NOMO-1 (cell line): ENCODE measurements at regions not wholly inside any gene's neighbourhood (a gene's known extent, or its start where the extent isn't known, plus 50 kb on each side); places are given as distances from the start of the nearest gene placed in this dataset.
"Not testable (repeated sequence)": the region's sequence is repeated elsewhere in the genome, so short reads cannot be mapped to it uniquely, and the experiment has no call there.

ENCODE experiments used
- DNase-seq, 2 experiments: peaks; one replicate each; lab custom pipeline; 2025; ENCODE audit not compliant: unreplicated experiment in 2 of 2; lab: John Stamatoyannopoulos, UW

- peak; percentile 32 to 62 for DNase-seq
Measured at GRCh38 chr10:123309731-123310130, 155.5 kb downstream of the BUB3 start.

- DNase-seq, result no peak
Measured at GRCh38 chr10:123316776-123317175, 162.6 kb downstream of the BUB3 start.

- no peak for DNase-seq
Measured at GRCh38 chr10:123318516-123318915, 164.3 kb downstream of the BUB3 start.

- no peak for DNase-seq
Measured at GRCh38 chr10:123320091-123320490, 165.9 kb downstream of the BUB3 start.

DNA sequence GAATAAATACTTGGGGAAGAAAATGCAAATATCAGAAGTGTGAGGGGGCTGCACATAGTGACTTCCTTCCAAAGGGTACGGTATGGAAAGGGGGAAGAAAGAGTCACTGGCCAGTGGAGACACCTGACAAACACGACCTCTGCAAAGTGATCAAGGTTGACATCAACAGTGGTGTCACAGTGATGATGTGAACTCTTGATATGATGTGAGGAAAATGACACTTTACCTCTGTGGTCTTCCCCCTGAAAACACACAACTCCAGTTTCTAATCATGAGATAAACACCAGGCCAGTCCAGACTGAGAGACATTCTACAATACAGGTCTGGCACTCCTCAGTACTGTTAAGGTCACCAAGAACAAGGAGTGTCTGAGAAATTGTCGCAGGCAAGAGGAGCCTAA, 169.7 kb downstream of the BUB3 start:
- DNase-seq, result no peak

DNA sequence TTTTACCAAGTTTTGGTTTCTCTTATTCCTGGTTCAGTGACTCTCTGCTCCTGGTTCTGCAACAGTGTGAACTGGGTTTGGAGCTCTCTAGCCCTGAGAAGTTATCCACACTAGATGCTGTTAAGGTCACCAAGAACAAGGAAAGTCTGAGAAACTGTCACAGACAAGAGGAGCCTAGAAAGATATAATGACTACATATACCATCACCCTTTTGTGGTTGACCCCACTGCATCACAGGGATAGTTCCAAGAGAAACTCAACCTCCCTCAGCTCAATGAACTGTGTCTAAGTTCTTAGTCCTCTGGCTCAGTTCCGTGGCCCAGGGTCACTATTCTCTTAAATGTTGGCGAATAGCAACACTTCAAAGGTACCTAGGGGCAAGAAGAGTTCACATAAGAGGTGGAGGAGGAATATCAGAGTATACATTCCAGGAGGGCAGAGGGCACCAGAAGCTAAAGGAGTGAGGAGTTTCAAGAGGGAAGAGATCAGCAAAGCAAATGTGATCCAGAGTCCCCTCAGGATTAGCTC, 171.5 kb downstream of the BUB3 start:
- DNase-seq, result no peak

- no peak for DNase-seq
Measured at GRCh38 chr10:123326674-123327073, 172.5 kb downstream of the BUB3 start.

DNA sequence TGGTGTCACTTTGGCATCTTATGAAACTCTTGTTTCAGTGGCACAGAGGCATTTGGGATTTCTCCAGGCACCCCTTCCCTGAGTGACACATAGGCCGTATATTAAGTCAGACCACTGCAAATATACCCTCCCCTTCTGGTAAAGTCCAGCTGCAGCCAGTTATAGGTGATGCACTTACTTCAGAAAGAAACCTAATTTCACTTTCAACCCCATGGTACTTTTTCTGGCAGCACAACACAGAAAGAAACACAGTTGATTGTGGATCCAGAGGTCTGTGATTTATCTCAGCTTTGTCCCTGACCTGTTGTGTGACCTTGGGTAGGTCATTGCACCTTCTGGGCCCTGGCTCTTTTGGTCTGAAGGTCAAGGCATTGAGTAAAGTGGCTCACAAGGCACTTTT, 173.2 kb downstream of the BUB3 start:
- DNase-seq, result no peak

GRCh38 chr10:123327896-123328295, 173.7 kb downstream of the BUB3 start:
- no peak for DNase-seq

- DNase-seq, result no peak
Measured at GRCh38 chr10:123331438-123331837, 177.2 kb downstream of the BUB3 start.

GRCh38 chr10:123346581-123346980, 192.4 kb downstream of the BUB3 start:
- DNase-seq, result no peak

GRCh38 chr10:123348691-123349572, 194.7 kb downstream of the BUB3 start:
- DNase-seq, result no peak

DNA sequence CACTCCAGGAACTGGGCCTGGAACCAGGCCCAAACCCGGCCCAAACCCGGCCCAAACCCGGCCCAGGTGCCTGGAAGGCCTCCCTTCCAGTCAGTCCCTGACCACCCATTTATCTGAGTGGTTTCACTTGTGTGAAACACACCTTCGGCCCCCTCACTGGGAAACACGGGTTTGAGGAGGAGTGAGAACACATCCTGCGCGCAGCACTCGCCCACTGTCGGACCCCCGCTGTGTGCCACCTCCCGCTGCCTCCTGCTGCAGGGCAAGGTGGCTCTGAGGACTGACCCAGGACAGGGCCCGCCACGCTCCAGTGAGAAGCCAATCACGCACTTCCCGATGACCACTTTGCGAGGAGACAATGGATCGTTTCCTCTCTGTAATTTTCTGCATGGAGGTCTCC, 197.5 kb downstream of the BUB3 start:
- DNase-seq, result no peak

DNA sequence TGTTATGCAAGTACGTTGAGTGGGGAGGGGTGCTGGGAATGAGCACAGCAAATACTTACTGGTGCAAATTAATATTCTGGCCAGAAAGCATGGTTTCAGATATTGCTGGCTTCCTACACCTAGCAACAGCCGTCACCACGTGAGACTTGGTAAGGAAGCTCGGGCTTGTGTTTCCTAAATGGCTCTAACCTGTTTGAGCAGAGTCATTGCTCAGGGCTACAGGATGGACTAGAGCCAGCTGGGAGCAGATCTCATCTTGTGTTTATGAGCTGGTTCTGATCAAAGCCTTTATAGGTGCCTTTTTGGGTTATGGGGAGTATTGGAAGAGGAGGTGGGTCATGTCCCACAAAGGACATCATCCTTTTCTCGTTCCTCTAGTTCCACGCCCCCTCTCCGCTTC, 200.3 kb downstream of the BUB3 start:
- DNase-seq, result no peak

- DNase-seq, result no peak
Measured at GRCh38 chr10:123355748-123356481, 201.7 kb downstream of the BUB3 start.

DNA sequence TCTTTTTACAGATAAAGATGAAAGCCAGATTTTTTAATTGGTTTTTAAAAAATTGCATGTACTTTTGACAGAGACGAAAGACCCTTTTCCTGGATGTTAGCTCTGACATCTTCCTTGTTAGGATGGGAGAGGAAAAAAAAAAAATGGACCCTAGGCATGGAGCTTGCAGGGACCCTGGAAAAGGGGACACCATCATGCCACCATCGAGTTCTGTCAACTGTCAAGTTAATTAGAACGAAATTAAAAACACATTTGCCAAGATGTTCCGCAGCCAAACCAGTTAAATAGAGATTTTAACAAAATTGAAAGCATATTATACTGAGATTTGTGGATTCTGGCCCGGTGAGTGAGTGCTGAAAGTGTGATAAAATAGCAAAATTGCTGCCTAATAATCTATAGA, 202.6 kb downstream of the BUB3 start:
- no peak for DNase-seq

GRCh38 chr10:123357421-123357930, 203.3 kb downstream of the BUB3 start:
- DNase-seq, result no peak

DNA sequence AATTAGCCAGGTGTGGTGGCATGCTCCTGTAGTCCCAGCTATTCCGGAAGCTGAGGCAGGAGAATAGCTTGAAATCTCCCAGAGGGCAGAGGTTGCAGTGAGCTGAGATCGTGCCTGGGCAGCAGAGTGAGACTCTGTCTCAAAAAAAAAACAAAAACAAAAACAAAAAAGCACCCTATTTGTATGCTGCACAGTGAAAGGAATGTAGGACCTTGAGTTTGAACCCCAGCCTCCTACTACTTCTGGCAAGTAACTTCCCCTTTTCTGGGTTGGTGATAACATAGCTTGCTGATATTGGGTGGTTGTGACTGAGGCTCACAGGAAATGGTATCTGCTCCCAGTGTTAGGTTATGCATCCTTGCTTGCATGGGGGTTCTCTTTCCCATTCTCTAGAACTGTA, 205.3 kb downstream of the BUB3 start:
- DNase-seq, result peak in 1 of 2 experiments; percentile 12

DNA sequence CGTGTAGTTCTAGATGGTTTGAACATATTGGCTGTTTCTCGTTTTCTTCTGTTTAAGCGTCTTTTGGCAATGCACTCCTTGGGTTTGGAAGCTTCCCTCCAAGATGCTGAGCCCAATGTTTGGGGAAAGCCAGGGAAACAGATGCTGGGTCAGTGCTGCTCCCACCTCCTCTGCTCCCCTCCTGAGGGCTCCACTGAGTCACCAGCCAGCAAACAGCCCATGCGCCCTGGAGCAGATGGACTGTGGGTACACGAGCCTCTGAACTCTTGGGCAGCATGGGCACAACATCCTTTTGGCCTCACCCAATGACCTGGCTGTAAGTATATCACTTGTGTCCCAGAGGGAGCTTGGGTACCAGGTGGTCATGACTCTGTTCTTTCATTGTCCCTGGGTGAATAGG, 207.6 kb downstream of the BUB3 start:
- no peak for DNase-seq

- no peak for DNase-seq
Measured at GRCh38 chr10:123367195-123367594, 213.0 kb downstream of the BUB3 start.

DNA sequence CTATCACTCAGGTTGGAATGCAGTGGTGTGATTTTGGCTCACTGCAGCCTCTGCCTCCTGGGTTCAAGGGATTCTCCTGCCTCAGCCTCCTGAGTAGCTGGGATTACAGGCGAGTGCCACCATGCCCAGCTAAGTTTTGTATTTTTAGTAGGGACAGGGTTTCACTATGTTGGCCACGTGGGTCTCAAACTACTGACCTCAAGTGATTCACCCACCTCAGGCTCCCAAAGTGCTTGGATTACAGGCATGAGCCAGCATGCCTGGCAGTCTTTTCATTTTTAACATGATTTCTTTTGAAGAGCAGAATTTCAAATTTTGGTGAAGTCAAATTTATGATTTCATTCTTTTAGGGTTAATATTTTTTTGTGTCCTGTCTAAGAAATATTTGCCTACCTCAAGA, 217.4 kb downstream of the BUB3 start:
- DNase-seq, result not testable (repeated sequence)

DNA sequence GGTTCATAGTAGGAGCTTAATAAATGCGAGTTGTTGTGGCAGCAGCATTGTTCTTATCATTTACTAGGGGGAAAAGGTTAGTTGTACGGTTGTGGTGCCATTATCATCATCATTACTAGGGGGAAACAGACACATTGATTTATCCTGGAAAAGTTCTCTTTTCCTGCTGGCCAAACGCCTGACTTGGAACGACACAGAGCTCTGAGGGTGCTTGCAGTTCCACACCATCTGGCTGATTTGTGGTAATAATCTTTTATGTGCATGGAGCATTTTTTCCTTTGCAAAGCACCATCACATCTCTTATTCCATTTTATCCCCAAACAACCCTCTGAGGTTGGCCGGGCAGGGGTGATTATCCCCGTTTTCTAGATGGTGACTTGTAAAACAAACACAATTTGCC, 219.4 kb downstream of the BUB3 start:
- DNase-seq, result no peak
